Nucleus accumbens (tissue), 56 donors: ENCODE measurements at regions not wholly inside any gene's neighbourhood (a gene's known extent, or its start where the extent isn't known, plus 50 kb on each side); places are given as distances from the start of the nearest gene placed in this dataset.
A peak's percentile ranks its signal among the peaks of the same experiment; 100 is the strongest.

Source experiments
- DNase-seq, 56 donors: peaks; one replicate each; lab custom pipeline; 2025; lab: John Stamatoyannopoulos, UW

- DNase-seq, result no peak
Measured at GRCh38 chr12:123078531-123079155, 72.2 kb downstream of the PITPNM2 start.

- DNase-seq, result peak in 4 of 56 donors; percentile 21 to 47 (median 30)
Measured at GRCh38 chr12:123078120-123078465, 72.8 kb downstream of the PITPNM2 start.

- DNase-seq, result peak in 8 of 56 donors; percentile 16 to 51 (median 28)
Measured at GRCh38 chr12:123077298-123078119, 73.4 kb downstream of the PITPNM2 start.

- DNase-seq, result no peak
Measured at GRCh38 chr12:123076604-123077297, 74.1 kb downstream of the PITPNM2 start.

GRCh38 chr12:123075646-123076171, 75.2 kb downstream of the PITPNM2 start:
- peak in 1 of 56 donors; percentile 31 for DNase-seq

GRCh38 chr12:123075087-123075645, 75.7 kb downstream of the PITPNM2 start:
- DNase-seq, result no peak

- DNase-seq, result no peak
Measured at GRCh38 chr12:123073962-123074801, 76.7 kb downstream of the PITPNM2 start.

GRCh38 chr12:123073292-123073691, 77.6 kb downstream of the PITPNM2 start:
- DNase-seq, result no peak

GRCh38 chr12:123071857-123072256, 79.0 kb downstream of the PITPNM2 start:
- no peak for DNase-seq

GRCh38 chr12:123071099-123071800, 79.6 kb downstream of the PITPNM2 start:
- DNase-seq, result peak in 5 of 56 donors; percentile 23 to 44 (median 33)

- peak in 3 of 56 donors; percentile 22 to 32 (median 29) for DNase-seq
Measured at GRCh38 chr12:123070267-123071081, 80.4 kb downstream of the PITPNM2 start.

GRCh38 chr12:123069436-123070266, 81.2 kb downstream of the PITPNM2 start:
- no peak for DNase-seq

GRCh38 chr12:123067654-123068053, 83.2 kb downstream of the PITPNM2 start:
- peak in 8 of 56 donors; percentile 13 to 37 (median 24) for DNase-seq

- DNase-seq, result no peak
Measured at GRCh38 chr12:123066384-123066710, 84.5 kb downstream of the PITPNM2 start.

GRCh38 chr12:123065676-123066383, 85.1 kb downstream of the PITPNM2 start:
- DNase-seq, result no peak

- DNase-seq, result peak in 6 of 56 donors; percentile 13 to 47 (median 26)
Measured at GRCh38 chr12:123064885-123065619, 84.6 kb downstream of the ARL6IP4 start.
